Lung (tissue), 11 donors: ENCODE measurements at regions not wholly inside any gene's neighbourhood (a gene's known extent, or its start where the extent isn't known, plus 50 kb on each side); places are given as distances from the start of the nearest gene placed in this dataset.

Experiments
- ATAC-seq: fragments of 200-7000 bp; cut with Tn5 transposase; one replicate; pipeline ENCODE4 v1.9.1; 2020; ENCODE audit warnings: moderate number of reproducible peaks; ENCODE audit not compliant: insufficient read depth, low FRiP score
- DNase-seq, 3 donors: peaks; one replicate each; pipeline ENCODE4 v3.0.0-alpha.2; 2013 to 2017
- H3K27ac ChIP-seq, 2 donors: one replicate each; pipeline ENCODE4 v1.5.1; 2013; ENCODE audit warnings: mild to moderate bottlenecking in 2 of 2, moderate library complexity in 2 of 2, control low read depth in 1 of 2, inconsistent platforms in 1 of 2, low read depth in 1 of 2, low read length in 1 of 2
- H3K27me3 ChIP-seq, 3 donors: one replicate each; pipeline ENCODE4 v1.5.1; 2013; ENCODE audit warnings: low read length in 2 of 3; ENCODE audit not compliant: control insufficient read depth in 3 of 3, insufficient read depth in 3 of 3
- H3K36me3 ChIP-seq, 4 donors: one replicate each; pipeline ENCODE4 v1.5.1; 2013; ENCODE audit warnings: low read length in 4 of 4, mild to moderate bottlenecking in 1 of 4, moderate library complexity in 1 of 4; ENCODE audit not compliant: control insufficient read depth in 4 of 4, insufficient read depth in 4 of 4
- H3K4me1 ChIP-seq, 5 donors: one replicate each; pipeline ENCODE4 v1.5.1; 2013; ENCODE audit warnings: low read length in 5 of 5, mild to moderate bottlenecking in 2 of 5, moderate library complexity in 1 of 5; ENCODE audit not compliant: control insufficient read depth in 5 of 5, insufficient read depth in 5 of 5
- H3K4me3 ChIP-seq: one replicate; pipeline ENCODE4 v1.5.1; 2013; ENCODE audit warnings: mild to moderate bottlenecking, control low read depth, moderate library complexity
- H3K9ac ChIP-seq, 2 donors: one replicate each; pipeline ENCODE4 v1.5.1; 2013; ENCODE audit warnings: low read length in 2 of 2, control low read depth in 1 of 2; ENCODE audit not compliant: insufficient read depth in 1 of 2
- H3K9me3 ChIP-seq, 4 donors: one replicate each; pipeline ENCODE4 v1.5.1; 2013; ENCODE audit warnings: low read length in 3 of 4, mild to moderate bottlenecking in 1 of 4, moderate library complexity in 1 of 4; ENCODE audit not compliant: control insufficient read depth in 4 of 4, insufficient read depth in 3 of 4
- WGBS, 2 donors: extraction: QIAGEN DNeasy Blood & Tissue Kit; methylation state at CpG; one replicate each; pipeline ENCODE4 v1.1.7; 2013; 5-methylcytosine and 5-hydroxymethylcytosine counted together
- TF ChIP-seq, protein P1 (sequence below): IDR thresholded peaks from 2 replicates; pipeline ENCODE4 v1.5.1; 2012; ENCODE audit warnings: mild to moderate bottlenecking; ENCODE audit errors: control extremely low read depth, extremely low read depth
- donor health status: control.
- donor health status: control.
- donor health status: Bipolar disorder and iron deficiency.
- donor health status: healthy.
- donor health status: DM: yes; HTN: yes; CAD: no.

DNA sequence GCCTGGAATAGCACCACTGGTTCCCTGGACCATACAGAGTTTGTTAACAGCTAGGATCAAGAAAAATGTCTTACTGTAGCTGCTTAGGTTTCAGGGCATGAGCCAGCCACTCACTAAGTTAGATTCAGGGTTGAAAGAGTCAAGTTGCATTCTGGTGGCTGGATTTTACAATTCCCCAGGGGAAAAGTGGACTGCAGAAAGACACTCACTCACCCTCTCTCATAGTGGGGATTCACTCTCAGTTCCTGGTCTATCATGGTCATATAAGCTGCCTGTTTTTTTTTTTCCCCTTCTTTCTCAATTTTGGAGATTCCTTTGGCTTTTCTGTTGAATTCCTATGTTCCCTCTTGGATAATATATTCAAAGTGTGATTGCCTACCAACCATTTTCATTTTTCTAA is 744.2 kb upstream of the GRIA3 start:
- TF ChIP-seq, protein P1, sequence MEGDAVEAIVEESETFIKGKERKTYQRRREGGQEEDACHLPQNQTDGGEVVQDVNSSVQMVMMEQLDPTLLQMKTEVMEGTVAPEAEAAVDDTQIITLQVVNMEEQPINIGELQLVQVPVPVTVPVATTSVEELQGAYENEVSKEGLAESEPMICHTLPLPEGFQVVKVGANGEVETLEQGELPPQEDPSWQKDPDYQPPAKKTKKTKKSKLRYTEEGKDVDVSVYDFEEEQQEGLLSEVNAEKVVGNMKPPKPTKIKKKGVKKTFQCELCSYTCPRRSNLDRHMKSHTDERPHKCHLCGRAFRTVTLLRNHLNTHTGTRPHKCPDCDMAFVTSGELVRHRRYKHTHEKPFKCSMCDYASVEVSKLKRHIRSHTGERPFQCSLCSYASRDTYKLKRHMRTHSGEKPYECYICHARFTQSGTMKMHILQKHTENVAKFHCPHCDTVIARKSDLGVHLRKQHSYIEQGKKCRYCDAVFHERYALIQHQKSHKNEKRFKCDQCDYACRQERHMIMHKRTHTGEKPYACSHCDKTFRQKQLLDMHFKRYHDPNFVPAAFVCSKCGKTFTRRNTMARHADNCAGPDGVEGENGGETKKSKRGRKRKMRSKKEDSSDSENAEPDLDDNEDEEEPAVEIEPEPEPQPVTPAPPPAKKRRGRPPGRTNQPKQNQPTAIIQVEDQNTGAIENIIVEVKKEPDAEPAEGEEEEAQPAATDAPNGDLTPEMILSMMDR: no peak
- no peak overlapping the region for H3K9ac ChIP-seq
- no peak overlapping the region for H3K27ac ChIP-seq
- H3K36me3 ChIP-seq: no peaks in the 10 kb centered on the region
- no peaks in the 10 kb centered on the region for H3K27me3 ChIP-seq
- no peak for DNase-seq
- H3K4me1 ChIP-seq: no peaks in the 10 kb centered on the region
- H3K4me3 ChIP-seq: no peak overlapping the region
- no peak for ATAC-seq
- H3K9me3 ChIP-seq: peaks cover 0 to 16% (median 6%) of the 10 kb centered on the region in 4 donors

DNA sequence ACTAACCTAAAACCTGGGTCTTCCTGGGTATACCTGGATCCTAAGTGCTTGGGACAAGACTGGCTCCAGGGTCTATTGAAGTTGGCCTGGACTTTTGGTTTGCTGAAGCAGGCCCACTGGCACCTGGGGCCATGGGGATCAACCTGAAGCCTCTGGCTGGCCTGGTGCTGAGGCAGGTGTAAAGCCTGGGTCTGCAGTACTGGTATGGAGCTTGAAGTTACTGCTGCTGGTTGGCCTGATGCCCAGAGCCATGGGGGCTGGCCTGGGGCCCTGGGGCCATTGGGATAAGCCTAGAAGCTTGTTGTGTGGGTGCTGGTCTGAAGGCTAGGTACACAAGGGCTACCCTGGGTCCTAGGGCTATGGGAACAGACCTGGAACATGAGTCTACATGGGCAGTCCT is 743.2 kb upstream of the GRIA3 start:
- TF ChIP-seq, protein P1: no peak
- ATAC-seq (no peak), DNase-seq (no peak)
- H3K27ac ChIP-seq: no peak overlapping the region
- no peak overlapping the region for H3K4me3 ChIP-seq
- H3K4me1 ChIP-seq: no peaks in the 10 kb centered on the region
- H3K36me3 ChIP-seq: no peaks in the 10 kb centered on the region
- H3K9me3 ChIP-seq: peaks cover 0 to 16% (median 6%) of the 10 kb centered on the region in 4 donors
- no peaks in the 10 kb centered on the region for H3K27me3 ChIP-seq
- H3K9ac ChIP-seq: no peak overlapping the region

DNA sequence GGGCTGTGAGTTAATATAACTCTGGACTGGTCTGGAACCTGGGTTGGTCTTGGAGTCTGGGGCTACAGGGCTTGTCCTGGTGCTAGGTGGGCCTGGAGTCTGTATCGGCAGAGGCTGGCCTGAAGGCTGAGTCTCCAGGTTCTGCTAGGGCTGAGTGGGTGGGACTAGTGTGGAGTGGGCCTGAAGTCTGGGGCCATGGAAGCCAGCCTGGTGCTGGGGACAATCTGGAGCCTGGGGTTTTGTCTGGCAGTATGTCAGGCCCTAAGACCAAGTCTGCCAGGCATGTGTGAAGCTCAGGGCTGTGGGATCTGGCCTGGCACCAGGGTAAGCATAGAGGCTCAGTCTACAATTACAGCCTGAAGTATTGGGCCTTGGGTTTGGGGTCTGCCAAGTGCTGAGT is 742.6 kb upstream of the GRIA3 start:
- Histone ChIP-seq H3K9ac (no peak overlapping the region), H3K4me3 (no peak overlapping the region), H3K27me3 (no peaks in the 10 kb centered on the region), H3K4me1 (no peaks in the 10 kb centered on the region), H3K36me3 (no peaks in the 10 kb centered on the region), H3K27ac (no peak overlapping the region), H3K9me3 (peaks cover 0 to 20% (median 6%) of the 10 kb centered on the region in 4 donors)
- ATAC-seq: no peak
- 100% methylated on average over 1 of the region's 1 CpG for WGBS, 2 donors
- DNase-seq: no peak
- TF ChIP-seq, protein P1: no peak

DNA sequence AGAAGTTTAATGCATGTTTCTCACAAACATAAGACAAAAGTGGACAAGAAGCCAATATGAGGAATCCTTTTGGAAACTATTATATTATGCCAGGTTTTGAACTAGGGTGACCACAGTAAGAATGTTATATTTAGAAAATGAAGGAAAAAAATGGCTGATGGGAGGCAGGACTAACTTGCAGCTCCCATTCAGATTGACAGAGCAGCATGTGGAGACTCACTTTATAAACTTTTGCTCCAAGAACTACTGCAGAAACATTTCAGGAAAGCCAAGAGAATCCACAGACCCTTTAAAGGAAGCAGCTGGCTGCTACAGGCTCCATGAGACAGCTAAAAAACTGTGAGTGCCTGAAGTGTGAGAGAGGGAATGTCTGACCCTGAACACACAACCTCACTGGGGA is 738.6 kb upstream of the GRIA3 start:
- Histone ChIP-seq H3K27me3 (no peaks in the 10 kb centered on the region), H3K4me1 (no peaks in the 10 kb centered on the region), H3K27ac (no peak overlapping the region), H3K9ac (no peak overlapping the region), H3K9me3 (peaks cover 0 to 12% (median 1%) of the 10 kb centered on the region in 4 donors), H3K4me3 (no peak overlapping the region), H3K36me3 (no peaks in the 10 kb centered on the region)
- ATAC-seq: no peak
- peak in 1 of 3 donors; percentile 6 for DNase-seq
- TF ChIP-seq, protein P1: no peak
